Panc1 (cell line): ENCODE measurements at regions not wholly inside any gene's neighbourhood (a gene's known extent, or its start where the extent isn't known, plus 50 kb on each side); places are given as distances from the start of the nearest gene placed in this dataset.

Experiments
- ATAC-seq: fragments of 200-7000 bp; cut with Tn5 transposase; 2 replicates; pipeline ENCODE4 v1.9.1; 2020; ENCODE audit warnings: mild to moderate bottlenecking, moderate library complexity
- BruUV-seq: library from RNA; stranded (reverse); fragments of 400-500 nt; replicated peaks from 2 replicates; lab custom pipeline; 2021; lab: Mats Ljungman, UMichigan
- CTCF ChIA-PET: fragments of 300-600 bp; sonication (Branson Sonifier 250); formaldehyde crosslinking; loops from one replicate; lab custom pipeline; 2022; ENCODE audit warnings: antibody characterized with exemption; lab: Charles Lee
- POLR2A ChIA-PET: fragments of 300-600 bp; sonication (Branson Sonifier 250); formaldehyde crosslinking; loops from one replicate; lab custom pipeline; 2022; ENCODE audit warnings: antibody characterized with exemption; lab: Charles Lee
- DNase-seq: peaks from one replicate; pipeline ENCODE4 v3.0.0-alpha.2; 2010; ENCODE audit warnings: low read depth, low spot score
- H3K27ac ChIP-seq: 2 replicates; pipeline ENCODE4 v1.5.1; 2011; ENCODE audit warnings: mild to moderate bottlenecking, low read length, inconsistent platforms
- H3K27me3 ChIP-seq: fragments of 200-500 bp; sonication (Bioruptor generic); 2 replicates; pipeline ENCODE4 v1.6.0; 2014; ENCODE audit warnings: low read length, inconsistent platforms; ENCODE audit not compliant: control insufficient read depth, insufficient read depth
- H3K36me3 ChIP-seq: fragments of 200-500 bp; sonication (Bioruptor generic); 2 replicates; pipeline ENCODE4 v1.5.1; 2014; ENCODE audit warnings: inconsistent platforms, mild to moderate bottlenecking, low read length, moderate library complexity; ENCODE audit not compliant: control insufficient read depth, insufficient read depth
- H3K4me1 ChIP-seq: 2 replicates; pipeline ENCODE4 v1.5.1; 2011; ENCODE audit warnings: inconsistent platforms, mild to moderate bottlenecking, low read length, moderate library complexity; ENCODE audit not compliant: control insufficient read depth, insufficient read depth
- H3K4me3 ChIP-seq, 2 experiments: 2 replicates each; pipeline ENCODE4 v1.5.1; 2011 to 2012; ENCODE audit warnings: low read depth in 2 of 2, low read length in 2 of 2, mild to moderate bottlenecking in 2 of 2, inconsistent platforms in 1 of 2, moderate library complexity in 1 of 2
- H3K9me3 ChIP-seq: fragments of 200-500 bp; sonication (Bioruptor generic); 2 replicates; pipeline ENCODE4 v1.5.1; 2014; ENCODE audit warnings: low read depth, mild to moderate bottlenecking, inconsistent platforms, low read length, moderate library complexity; ENCODE audit not compliant: control insufficient read depth, insufficient read depth
- POLR2AphosphoS5 ChIP-seq: IDR thresholded peaks from 2 replicates; pipeline ENCODE4 v1.6.1; 2012; ENCODE audit warnings: mild to moderate bottlenecking, low read depth, low read length, moderate library complexity
- SIN3A ChIP-seq: IDR thresholded peaks from 2 replicates; pipeline ENCODE4 v1.6.1; 2012; ENCODE audit warnings: low read depth, mild to moderate bottlenecking, low read length, moderate library complexity, borderline replicate concordance; ENCODE audit not compliant: insufficient read depth
- TCF7L2 ChIP-seq: IDR thresholded peaks from 2 replicates; pipeline ENCODE4 v1.6.1; 2011; ENCODE audit warnings: mild to moderate bottlenecking, low read depth, low read length, inconsistent platforms
- in situ Hi-C: cut with HindIII; loops from 2 replicates; pipeline ENCODE4 v1.10.0; 2016; ENCODE audit warnings: low sequenced_read_pairs, low pct_unique_long_range_greater_than_20kb
- intact Hi-C: fragments of 100-400 bp; cut with micrococcal nuclease; formaldehyde crosslinking; loops from one replicate; pipeline ENCODE4 v1.10.0; 2022; ENCODE audit not compliant: unreplicated experiment
- TF ChIP-seq, protein P1 (sequence below), 2 experiments: IDR thresholded peaks; 2 replicates each; pipeline ENCODE4 v1.6.1; 2011 to 2012; ENCODE audit warnings: low read depth in 2 of 2, control low read depth in 1 of 2, low read length in 1 of 2, mild to moderate bottlenecking in 1 of 2, moderate library complexity in 1 of 2; ENCODE audit not compliant: insufficient read depth in 1 of 2
- TF ChIP-seq, protein P2 (sequence below): fragments of 450-650 bp; IDR thresholded peaks from 2 replicates; pipeline ENCODE4 v1.5.1; 2017; ENCODE audit warnings: mild to moderate bottlenecking

DNA sequence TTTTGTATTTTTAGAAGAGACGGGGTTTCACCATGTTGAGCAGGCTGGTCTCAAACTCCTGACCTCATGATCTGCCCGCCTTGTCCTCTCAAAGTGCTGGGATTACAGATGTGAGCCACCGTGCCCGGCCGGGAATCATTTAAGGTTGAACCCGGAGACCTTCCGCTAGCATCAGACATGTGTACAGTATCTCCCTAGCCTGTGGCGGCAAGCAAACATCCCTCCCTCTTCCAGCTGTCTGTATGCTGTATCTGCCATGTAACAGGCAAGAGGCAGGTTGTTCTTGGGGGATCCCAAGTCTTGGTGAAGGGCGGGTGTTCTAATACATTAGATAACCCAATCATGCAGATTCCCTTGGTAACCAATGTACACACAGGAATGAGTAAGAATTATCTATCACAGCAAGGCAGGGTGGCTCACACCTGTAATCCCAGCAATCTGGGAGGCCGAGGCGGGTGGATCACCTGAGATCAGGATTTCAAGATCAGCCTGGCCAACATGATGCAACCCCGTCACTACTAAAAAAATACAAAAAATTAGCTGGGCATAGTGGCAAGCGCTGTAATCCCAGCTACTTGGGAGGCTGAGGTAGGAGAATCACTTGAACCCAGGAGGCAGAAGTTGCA, 58.1 kb upstream of the RBFOX2 start:
- Histone ChIP-seq H3K36me3 (no peaks in the 10 kb centered on the region), H3K4me1 (no peaks in the 10 kb centered on the region), H3K27ac (no peak overlapping the region), H3K9me3 (no peaks in the 10 kb centered on the region), H3K27me3 (no peaks in the 10 kb centered on the region), H3K4me3 (no peak overlapping the region)
- BruUV-seq: no TSS peak
- ChIA-PET POLR2A (no interaction called here), CTCF (no interaction called here)
- in situ Hi-C loops: no loop called here
- ATAC-seq: no peak
- TF ChIP-seq SIN3A (no peak), TCF7L2 (no peak), POLR2AphosphoS5 (no peak)
- TF ChIP-seq, protein P1, sequence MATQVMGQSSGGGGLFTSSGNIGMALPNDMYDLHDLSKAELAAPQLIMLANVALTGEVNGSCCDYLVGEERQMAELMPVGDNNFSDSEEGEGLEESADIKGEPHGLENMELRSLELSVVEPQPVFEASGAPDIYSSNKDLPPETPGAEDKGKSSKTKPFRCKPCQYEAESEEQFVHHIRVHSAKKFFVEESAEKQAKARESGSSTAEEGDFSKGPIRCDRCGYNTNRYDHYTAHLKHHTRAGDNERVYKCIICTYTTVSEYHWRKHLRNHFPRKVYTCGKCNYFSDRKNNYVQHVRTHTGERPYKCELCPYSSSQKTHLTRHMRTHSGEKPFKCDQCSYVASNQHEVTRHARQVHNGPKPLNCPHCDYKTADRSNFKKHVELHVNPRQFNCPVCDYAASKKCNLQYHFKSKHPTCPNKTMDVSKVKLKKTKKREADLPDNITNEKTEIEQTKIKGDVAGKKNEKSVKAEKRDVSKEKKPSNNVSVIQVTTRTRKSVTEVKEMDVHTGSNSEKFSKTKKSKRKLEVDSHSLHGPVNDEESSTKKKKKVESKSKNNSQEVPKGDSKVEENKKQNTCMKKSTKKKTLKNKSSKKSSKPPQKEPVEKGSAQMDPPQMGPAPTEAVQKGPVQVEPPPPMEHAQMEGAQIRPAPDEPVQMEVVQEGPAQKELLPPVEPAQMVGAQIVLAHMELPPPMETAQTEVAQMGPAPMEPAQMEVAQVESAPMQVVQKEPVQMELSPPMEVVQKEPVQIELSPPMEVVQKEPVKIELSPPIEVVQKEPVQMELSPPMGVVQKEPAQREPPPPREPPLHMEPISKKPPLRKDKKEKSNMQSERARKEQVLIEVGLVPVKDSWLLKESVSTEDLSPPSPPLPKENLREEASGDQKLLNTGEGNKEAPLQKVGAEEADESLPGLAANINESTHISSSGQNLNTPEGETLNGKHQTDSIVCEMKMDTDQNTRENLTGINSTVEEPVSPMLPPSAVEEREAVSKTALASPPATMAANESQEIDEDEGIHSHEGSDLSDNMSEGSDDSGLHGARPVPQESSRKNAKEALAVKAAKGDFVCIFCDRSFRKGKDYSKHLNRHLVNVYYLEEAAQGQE (IDR thresholded peaks at IDR 0.05; ENCODE audit: insufficient read depth in 1 of 2, low read depth in 2 of 2, low read length in 1 of 2): no peak
- TF ChIP-seq, protein P2, sequence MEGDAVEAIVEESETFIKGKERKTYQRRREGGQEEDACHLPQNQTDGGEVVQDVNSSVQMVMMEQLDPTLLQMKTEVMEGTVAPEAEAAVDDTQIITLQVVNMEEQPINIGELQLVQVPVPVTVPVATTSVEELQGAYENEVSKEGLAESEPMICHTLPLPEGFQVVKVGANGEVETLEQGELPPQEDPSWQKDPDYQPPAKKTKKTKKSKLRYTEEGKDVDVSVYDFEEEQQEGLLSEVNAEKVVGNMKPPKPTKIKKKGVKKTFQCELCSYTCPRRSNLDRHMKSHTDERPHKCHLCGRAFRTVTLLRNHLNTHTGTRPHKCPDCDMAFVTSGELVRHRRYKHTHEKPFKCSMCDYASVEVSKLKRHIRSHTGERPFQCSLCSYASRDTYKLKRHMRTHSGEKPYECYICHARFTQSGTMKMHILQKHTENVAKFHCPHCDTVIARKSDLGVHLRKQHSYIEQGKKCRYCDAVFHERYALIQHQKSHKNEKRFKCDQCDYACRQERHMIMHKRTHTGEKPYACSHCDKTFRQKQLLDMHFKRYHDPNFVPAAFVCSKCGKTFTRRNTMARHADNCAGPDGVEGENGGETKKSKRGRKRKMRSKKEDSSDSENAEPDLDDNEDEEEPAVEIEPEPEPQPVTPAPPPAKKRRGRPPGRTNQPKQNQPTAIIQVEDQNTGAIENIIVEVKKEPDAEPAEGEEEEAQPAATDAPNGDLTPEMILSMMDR: no peak
- intact Hi-C loops: no loop called here
- no peak for DNase-seq

DNA sequence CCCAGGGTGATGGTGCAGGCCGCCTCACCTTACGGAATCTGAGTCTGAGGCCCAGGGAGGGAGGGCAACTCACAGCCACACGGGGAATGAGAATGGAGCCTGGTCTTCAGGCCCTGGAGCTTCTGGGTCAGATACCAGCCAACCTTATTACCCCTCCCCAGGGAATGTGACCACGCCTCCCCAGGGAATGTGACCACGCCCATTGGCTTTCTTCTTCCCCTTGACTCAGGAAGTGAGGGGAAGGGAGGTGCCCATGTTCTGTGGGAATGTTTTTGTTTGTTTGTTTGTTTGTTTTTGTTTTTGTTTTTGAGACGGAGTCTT, 57.5 kb upstream of the RBFOX2 start:
- ChIA-PET CTCF (no interaction called here), POLR2A (no interaction called here)
- Histone ChIP-seq H3K9me3 (no peaks in the 10 kb centered on the region), H3K36me3 (no peaks in the 10 kb centered on the region), H3K4me1 (no peaks in the 10 kb centered on the region), H3K27ac (no peak overlapping the region), H3K4me3 (no peak overlapping the region), H3K27me3 (no peaks in the 10 kb centered on the region)
- ATAC-seq: no peak
- in situ Hi-C loops (no loop called here), intact Hi-C loops (no loop called here)
- TF ChIP-seq, protein P1 (IDR thresholded peaks at IDR 0.05; ENCODE audit: insufficient read depth in 1 of 2, low read depth in 2 of 2, low read length in 1 of 2): no peak
- TF ChIP-seq SIN3A (no peak), TCF7L2 (no peak), POLR2AphosphoS5 (no peak)
- TF ChIP-seq, protein P2: no peak
- DNase-seq: no peak
- BruUV-seq: no TSS peak
